GM10248 (cell line): ENCODE measurements at regions not wholly inside any gene's neighbourhood (a gene's known extent, or its start where the extent isn't known, plus 50 kb on each side); places are given as distances from the start of the nearest gene placed in this dataset.
A peak's percentile ranks its signal among the peaks of the same experiment; 100 is the strongest.

Source experiments
- CTCF ChIA-PET: fragments of 300-600 bp; sonication (Branson Sonifier 250); formaldehyde crosslinking; extraction: SDS; loops from one replicate; lab custom pipeline; 2021; ENCODE audit warnings: antibody characterized with exemption; lab: Yijun Ruan, JAX
- POLR2A ChIA-PET: fragments of 350-650 bp; sonication (Branson Sonifier 250); formaldehyde crosslinking; extraction: SDS; loops from one replicate; lab custom pipeline; 2020; ENCODE audit warnings: antibody characterized with exemption; lab: Yijun Ruan, JAX
- DNase-seq: peaks from one replicate; pipeline ENCODE4 v3.0.0; 2012; ENCODE audit errors: extremely low spot score
- TF ChIP-seq, protein P1 (sequence below): IDR thresholded peaks from 2 replicates; pipeline ENCODE4 v1.5.1; 2012; ENCODE audit warnings: mild to moderate bottlenecking, low read depth; ENCODE audit errors: extremely low read depth, missing control alignments, control extremely low read depth

DNA sequence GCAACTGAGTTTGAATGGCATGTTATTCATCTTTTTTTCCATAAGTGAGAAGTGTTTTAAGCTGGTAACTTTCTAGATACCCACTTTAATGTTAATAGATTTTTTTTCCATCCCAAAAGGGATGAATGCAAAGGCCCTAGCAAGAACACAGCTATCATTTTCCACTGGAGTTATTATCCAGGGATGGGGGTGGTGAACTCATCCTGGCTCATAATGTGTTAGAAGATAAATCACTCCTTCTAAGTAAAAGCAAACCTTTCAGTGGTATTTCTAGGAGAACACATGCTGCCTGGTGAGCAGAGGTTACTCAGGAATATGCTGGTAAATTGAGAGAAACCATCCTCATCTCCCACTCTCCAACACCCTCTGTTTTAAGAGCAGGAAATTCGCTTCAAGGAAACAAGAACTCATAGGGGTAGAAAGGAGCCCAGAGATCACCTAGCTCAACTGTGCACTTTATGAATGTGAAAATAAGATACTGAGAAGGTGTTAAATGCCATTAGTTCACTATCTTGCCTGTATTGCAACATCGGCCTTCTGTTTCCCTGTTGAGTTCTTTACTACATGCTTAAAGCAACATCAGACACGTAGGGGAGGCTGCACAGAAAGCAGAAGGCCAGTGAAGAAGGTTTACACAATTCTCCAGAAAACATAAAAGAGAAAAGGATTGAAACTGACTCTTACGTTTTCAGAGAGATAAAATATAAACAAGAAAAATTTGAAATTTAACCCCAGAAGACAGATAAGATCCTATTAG, 264.0 kb upstream of the PRKCQ start:
- ChIA-PET CTCF (interaction anchor here (0.6 to 1.7 kb wide), 9 partner anchors 12 to 843 kb away, joined by 3 to 6 read pairs (median 3); no protein-coding TSS in a partner anchor), POLR2A (no interaction called here)
- TF ChIP-seq, protein P1, sequence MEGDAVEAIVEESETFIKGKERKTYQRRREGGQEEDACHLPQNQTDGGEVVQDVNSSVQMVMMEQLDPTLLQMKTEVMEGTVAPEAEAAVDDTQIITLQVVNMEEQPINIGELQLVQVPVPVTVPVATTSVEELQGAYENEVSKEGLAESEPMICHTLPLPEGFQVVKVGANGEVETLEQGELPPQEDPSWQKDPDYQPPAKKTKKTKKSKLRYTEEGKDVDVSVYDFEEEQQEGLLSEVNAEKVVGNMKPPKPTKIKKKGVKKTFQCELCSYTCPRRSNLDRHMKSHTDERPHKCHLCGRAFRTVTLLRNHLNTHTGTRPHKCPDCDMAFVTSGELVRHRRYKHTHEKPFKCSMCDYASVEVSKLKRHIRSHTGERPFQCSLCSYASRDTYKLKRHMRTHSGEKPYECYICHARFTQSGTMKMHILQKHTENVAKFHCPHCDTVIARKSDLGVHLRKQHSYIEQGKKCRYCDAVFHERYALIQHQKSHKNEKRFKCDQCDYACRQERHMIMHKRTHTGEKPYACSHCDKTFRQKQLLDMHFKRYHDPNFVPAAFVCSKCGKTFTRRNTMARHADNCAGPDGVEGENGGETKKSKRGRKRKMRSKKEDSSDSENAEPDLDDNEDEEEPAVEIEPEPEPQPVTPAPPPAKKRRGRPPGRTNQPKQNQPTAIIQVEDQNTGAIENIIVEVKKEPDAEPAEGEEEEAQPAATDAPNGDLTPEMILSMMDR, result no peak
- DNase-seq, result no peak

DNA sequence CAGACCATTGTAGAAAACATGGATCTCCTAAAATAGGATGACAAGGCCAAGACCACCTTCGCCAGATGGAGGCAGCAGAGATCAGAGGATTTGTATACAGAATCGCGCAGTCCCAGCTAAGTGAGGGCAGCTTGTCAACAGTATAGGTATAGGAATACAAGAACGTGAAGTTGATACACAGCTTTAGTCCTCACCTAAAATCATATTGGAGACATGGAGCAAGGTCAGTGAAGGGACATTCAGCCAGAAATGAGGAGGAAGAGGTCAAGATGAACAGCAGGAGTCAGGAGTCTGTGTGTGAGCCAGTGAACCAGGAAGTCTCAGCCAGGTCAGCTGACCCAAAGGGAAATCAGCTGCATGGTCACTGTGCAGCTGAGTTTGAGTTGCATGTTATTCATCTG, 263.4 kb upstream of the PRKCQ start:
- no peak for DNase-seq
- TF ChIP-seq, protein P1, result peak; percentile 42
- CTCF ChIA-PET, result interaction anchor here (0.6 to 1.7 kb wide), 9 partner anchors 13 to 844 kb away, joined by 3 to 6 read pairs (median 3); no protein-coding TSS in a partner anchor
- POLR2A ChIA-PET, result no interaction called here

DNA sequence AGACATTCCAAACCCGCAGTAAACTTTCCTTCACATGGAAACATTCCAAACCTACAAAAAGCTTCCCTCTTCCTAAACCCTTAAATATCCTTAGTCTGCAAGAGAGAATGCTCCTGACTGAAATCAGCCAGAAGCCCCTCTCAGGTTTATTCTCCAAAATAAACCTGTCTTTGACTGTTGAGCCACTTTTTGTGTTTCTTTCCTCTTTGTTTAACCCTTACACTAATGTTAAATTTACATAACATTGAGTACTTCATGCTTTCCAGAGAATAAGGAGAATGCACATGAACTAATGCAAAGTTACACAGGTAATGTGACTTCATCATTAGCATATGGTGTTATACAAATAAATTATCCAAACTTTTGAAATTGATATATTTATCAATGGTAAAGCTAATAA, 262.6 kb upstream of the PRKCQ start:
- ChIA-PET CTCF (interaction anchor here (1.1 to 1.7 kb wide), 5 partner anchors 9 to 577 kb away, joined by 3 to 6 read pairs (median 3); no protein-coding TSS in a partner anchor), POLR2A (no interaction called here)
- TF ChIP-seq, protein P1, result no peak
- no peak for DNase-seq

DNA sequence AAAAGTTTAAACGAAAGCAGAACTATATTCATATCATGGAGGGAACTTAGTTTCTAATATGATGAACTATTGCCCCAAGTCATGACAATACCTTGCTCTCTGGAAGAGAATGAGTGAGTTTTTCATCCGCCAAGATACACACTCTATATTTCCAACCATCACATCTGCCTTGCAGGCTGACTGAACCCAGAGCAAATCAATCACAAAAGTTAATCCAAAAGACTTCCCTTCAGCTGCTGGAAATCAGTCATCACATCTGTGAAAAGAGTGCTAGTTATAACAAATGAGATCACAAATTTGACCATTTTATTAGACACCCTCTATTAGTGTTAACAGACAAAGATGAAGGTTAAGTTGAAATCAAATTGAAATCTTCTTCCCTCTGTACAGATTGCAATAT, 261.7 kb upstream of the PRKCQ start:
- TF ChIP-seq, protein P1, result no peak
- CTCF ChIA-PET, result interaction anchor here (0.8 to 1.2 kb wide), 3 partner anchors 10 to 39 kb away, joined by 3 to 4 read pairs (median 3); no protein-coding TSS in a partner anchor
- no peak for DNase-seq
- POLR2A ChIA-PET, result no interaction called here

DNA sequence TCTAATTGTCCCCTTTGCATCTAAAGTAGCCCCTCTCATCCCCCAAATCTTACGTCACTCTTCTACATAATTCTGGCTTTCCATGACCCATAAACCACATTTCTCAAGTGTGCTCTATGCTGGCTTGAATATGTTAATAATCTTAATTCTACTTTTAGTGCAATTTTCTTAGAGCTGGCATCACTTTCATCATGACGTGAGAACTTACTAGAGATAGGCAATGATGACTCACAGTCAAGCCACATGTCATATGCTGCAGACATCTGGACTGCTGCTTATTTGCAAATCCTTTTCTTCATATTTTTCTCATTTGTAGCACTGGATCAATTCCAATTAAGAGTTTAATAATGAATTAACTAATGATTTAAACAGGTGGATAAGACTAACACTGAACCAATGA, 260.7 kb upstream of the PRKCQ start:
- no peak for DNase-seq
- TF ChIP-seq, protein P1, result no peak
- ChIA-PET CTCF (interaction anchor here (0.8 to 1.1 kb wide), 2 partner anchors 13 to 40 kb away, joined by 3 to 4 read pairs; no protein-coding TSS in a partner anchor), POLR2A (no interaction called here)

DNA sequence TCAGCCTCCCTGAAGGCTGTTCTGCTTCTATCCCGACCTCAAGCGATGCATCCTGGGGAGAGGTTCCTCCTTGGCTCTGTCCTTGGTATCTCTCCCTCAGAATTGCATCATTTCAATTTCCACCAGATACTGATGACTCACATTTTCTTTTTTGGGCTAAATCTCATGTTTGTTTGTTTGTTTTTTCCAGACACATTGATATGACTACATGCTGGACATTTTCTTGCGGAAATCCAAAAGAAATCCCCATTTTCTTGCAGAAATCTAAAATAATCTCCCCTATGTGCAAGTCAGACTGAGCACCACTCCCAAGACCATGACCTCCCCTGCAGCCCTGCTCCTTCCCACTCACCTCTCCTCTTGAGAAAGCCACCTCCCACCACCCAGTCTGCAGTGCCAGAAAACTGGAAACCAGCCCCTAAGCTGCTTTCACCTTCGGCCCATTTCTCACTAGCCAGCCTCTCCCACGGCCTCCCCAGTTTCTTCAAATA, 260.2 kb upstream of the PRKCQ start:
- ChIA-PET CTCF (no interaction called here), POLR2A (interaction anchor here (0.6 kb wide), 1 partner anchor 230 kb away, joined by 3 read pairs; no protein-coding TSS in a partner anchor)
- no peak for DNase-seq
- TF ChIP-seq, protein P1, result no peak
